ENCODE measurements at regions not wholly inside any gene's neighbourhood (a gene's known extent, or its start where the extent isn't known, plus 50 kb on each side); places are given as distances from the start of the nearest gene placed in this dataset.

DNA sequence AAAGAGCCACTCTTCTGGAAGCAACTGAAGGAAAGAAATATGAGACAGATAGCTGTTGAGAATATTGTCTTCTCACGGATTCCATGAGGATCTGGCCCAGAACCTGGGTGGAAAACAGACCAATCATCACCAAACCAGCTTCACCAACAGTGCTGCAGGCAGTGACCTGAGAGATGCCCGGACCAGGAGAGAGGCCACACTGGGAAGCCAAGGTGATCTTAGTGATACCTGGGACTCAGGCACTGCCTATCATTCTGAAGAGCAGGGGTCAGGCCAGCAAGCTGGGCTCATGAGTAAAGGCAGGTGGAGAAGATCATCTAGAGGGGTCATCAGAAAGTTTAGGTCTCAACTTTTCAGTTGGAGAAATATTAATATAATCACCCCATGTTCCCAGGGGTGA is 595.8 kb upstream of the CADM1 start:
- TF ChIP-seq, protein P1, sequence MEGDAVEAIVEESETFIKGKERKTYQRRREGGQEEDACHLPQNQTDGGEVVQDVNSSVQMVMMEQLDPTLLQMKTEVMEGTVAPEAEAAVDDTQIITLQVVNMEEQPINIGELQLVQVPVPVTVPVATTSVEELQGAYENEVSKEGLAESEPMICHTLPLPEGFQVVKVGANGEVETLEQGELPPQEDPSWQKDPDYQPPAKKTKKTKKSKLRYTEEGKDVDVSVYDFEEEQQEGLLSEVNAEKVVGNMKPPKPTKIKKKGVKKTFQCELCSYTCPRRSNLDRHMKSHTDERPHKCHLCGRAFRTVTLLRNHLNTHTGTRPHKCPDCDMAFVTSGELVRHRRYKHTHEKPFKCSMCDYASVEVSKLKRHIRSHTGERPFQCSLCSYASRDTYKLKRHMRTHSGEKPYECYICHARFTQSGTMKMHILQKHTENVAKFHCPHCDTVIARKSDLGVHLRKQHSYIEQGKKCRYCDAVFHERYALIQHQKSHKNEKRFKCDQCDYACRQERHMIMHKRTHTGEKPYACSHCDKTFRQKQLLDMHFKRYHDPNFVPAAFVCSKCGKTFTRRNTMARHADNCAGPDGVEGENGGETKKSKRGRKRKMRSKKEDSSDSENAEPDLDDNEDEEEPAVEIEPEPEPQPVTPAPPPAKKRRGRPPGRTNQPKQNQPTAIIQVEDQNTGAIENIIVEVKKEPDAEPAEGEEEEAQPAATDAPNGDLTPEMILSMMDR (IDR thresholded peaks at IDR 0.05; ENCODE audit: insufficient read depth in 1 of 2, low read depth in 1 of 2, low read length in 1 of 2, severe bottlenecking in 1 of 2, unreplicated experiment in 1 of 2) = no peak
- DNase-seq = no peak
- Mint-ChIP-seq H3K4me1 (ENCODE audit: low read depth, unreplicated experiment) (no peaks in the 10 kb centered on the region), H3K27ac (ENCODE audit: unreplicated experiment) (no peak overlapping the region), H3K4me3 (ENCODE audit: unreplicated experiment) (no peak overlapping the region), H3K27me3 (ENCODE audit: insufficient read depth, unreplicated experiment) (peaks cover 21% of the 10 kb centered on the region), H3K9me3 (ENCODE audit: unreplicated experiment) (no peaks in the 10 kb centered on the region), H3K36me3 (ENCODE audit: insufficient read depth, unreplicated experiment) (no peaks in the 10 kb centered on the region)
- ChIA-PET POLR2A (no interaction called here), CTCF (interaction anchor here (0.5 kb wide), 1 partner anchor 58 kb away, joined by 4 read pairs; no protein-coding TSS in a partner anchor)
- intact Hi-C loops (cut with micrococcal nuclease; ENCODE audit: unreplicated experiment) = no loop called here
- no TSS peak for BruUV-seq (replicated peaks)
- Histone ChIP-seq H3K4me1 (no peaks in the 10 kb centered on the region), H3K4me3 (ENCODE audit: low read depth, low read length) (no peak overlapping the region), H3K36me3 (ENCODE audit: control insufficient read depth, insufficient read depth, low read length) (no peaks in the 10 kb centered on the region), H3K9me3 (no peaks in the 10 kb centered on the region), H3K27me3 (replicated peaks; ENCODE audit: control insufficient read depth, insufficient read depth, low read length) (peaks cover 2% of the 10 kb centered on the region; the same call in 1 of the 2 replicates)

DNA sequence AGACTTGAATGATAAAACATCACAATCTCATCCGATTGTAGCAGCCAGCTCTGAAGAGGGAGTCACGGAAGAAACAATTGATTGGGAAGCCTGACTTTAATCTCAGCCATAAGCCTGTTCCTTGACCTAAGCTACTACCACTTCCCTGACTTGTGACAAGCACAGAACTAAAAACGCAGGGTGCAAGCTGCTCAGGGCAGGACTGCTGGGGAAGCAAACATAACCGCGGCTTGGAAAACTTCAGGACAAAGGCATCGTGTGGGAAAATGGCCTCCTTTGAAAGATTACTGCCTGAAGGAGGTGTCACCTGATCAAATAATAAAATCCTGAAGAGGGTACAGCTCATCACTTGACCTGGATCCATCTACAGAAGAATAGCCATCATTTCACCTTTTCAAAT is 595.3 kb upstream of the CADM1 start:
- Mint-ChIP-seq H3K4me3 (ENCODE audit: unreplicated experiment) (no peak overlapping the region), H3K9me3 (ENCODE audit: unreplicated experiment) (no peaks in the 10 kb centered on the region), H3K36me3 (ENCODE audit: insufficient read depth, unreplicated experiment) (no peaks in the 10 kb centered on the region), H3K27me3 (ENCODE audit: insufficient read depth, unreplicated experiment) (peaks cover 23% of the 10 kb centered on the region), H3K27ac (ENCODE audit: unreplicated experiment) (no peak overlapping the region), H3K4me1 (ENCODE audit: low read depth, unreplicated experiment) (no peaks in the 10 kb centered on the region)
- no peaks in the 10 kb centered on the region for H3K36me3 ChIP-seq (ENCODE audit: control insufficient read depth, insufficient read depth, low read length)
- CTCF ChIA-PET = interaction anchor here (0.5 kb wide), 1 partner anchor 58 kb away, joined by 4 read pairs; no protein-coding TSS in a partner anchor
- intact Hi-C loops (cut with micrococcal nuclease; ENCODE audit: unreplicated experiment) = no loop called here
- POLR2A ChIA-PET = no interaction called here
- peaks cover 2% of the 10 kb centered on the region; the same call in 1 of the 2 replicates for H3K27me3 ChIP-seq (replicated peaks; ENCODE audit: control insufficient read depth, insufficient read depth, low read length)
- no peak for DNase-seq
- no peaks in the 10 kb centered on the region for H3K9me3 ChIP-seq
- no TSS peak for BruUV-seq (replicated peaks)
- H3K4me3 ChIP-seq (ENCODE audit: low read depth, low read length) = no peak overlapping the region
- TF ChIP-seq, protein P1 (IDR thresholded peaks at IDR 0.05; ENCODE audit: insufficient read depth in 1 of 2, low read depth in 1 of 2, low read length in 1 of 2, severe bottlenecking in 1 of 2, unreplicated experiment in 1 of 2) = no peak
- H3K4me1 ChIP-seq = no peaks in the 10 kb centered on the region

DNA sequence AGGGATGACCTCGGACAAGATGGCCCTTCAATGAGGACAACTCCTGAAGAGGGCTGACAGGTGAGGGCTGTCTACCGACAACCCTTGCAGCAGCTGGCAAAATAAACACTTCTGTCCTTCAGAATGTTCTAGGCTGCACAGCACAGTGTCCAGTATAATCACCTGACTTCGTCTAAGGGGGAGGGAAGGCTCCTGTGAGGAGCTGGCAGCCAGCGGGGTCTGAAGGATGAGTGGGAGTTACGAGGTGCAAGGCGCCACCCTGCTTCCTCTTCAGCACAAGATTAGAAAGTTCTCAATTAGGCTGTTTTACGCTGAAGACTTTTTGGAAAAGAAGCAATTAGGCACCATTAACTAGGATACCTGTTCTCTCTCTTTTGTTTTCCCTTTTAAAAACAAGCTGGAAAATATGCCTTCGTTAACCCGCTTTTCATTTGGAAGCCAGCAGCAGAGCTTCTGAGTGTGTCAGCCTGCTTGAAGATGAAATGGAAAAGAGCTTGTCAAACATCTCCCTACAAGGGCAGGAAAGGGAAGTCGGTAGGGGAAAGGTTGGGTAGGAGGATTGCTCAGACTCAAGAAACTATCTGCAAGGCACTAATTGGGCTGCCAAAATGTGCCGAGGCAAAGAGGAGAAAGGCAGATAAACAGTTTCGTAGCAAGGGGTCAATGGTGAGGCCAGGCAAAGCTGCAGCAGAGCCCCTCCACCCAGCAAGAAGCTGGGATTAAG is 592.2 kb upstream of the CADM1 start:
- Histone ChIP-seq H3K27me3 (replicated peaks; ENCODE audit: control insufficient read depth, insufficient read depth, low read length) (peaks cover 1% of the 10 kb centered on the region; the same call in 1 of the 2 replicates), H3K9me3 (no peaks in the 10 kb centered on the region), H3K4me3 (ENCODE audit: low read depth, low read length) (no peak overlapping the region), H3K4me1 (no peaks in the 10 kb centered on the region), H3K36me3 (ENCODE audit: control insufficient read depth, insufficient read depth, low read length) (no peaks in the 10 kb centered on the region)
- Mint-ChIP-seq H3K27ac (ENCODE audit: unreplicated experiment) (no peak overlapping the region), H3K9me3 (ENCODE audit: unreplicated experiment) (no peaks in the 10 kb centered on the region), H3K4me3 (ENCODE audit: unreplicated experiment) (no peak overlapping the region), H3K4me1 (ENCODE audit: low read depth, unreplicated experiment) (no peaks in the 10 kb centered on the region), H3K27me3 (ENCODE audit: insufficient read depth, unreplicated experiment) (peaks cover 20% of the 10 kb centered on the region), H3K36me3 (ENCODE audit: insufficient read depth, unreplicated experiment) (no peaks in the 10 kb centered on the region)
- intact Hi-C loops (cut with micrococcal nuclease; ENCODE audit: unreplicated experiment) = no loop called here
- no peak for DNase-seq
- TF ChIP-seq, protein P1 (IDR thresholded peaks at IDR 0.05; ENCODE audit: insufficient read depth in 1 of 2, low read depth in 1 of 2, low read length in 1 of 2, severe bottlenecking in 1 of 2, unreplicated experiment in 1 of 2) = no peak
- POLR2A ChIA-PET = interaction anchor here (0.7 kb wide), 1 partner anchor 97 kb away, joined by 3 read pairs; no protein-coding TSS in a partner anchor
- BruUV-seq (replicated peaks) = no TSS peak
- CTCF ChIA-PET = no interaction called here

Data from Caco-2 (cell line).